Brain microvascular endothelial cell (primary cell): ENCODE measurements at regions not wholly inside any gene's neighbourhood (a gene's known extent, or its start where the extent isn't known, plus 50 kb on each side); places are given as distances from the start of the nearest gene placed in this dataset.
"Not testable (repeated sequence)": the region's sequence is repeated elsewhere in the genome, so short reads cannot be mapped to it uniquely, and the experiment has no call there.

ENCODE experiments used
- DNase-seq: peaks from one replicate; pipeline ENCODE4 v3.0.0-alpha.2; 2020
- H3K27ac ChIP-seq: fragments of 250-450 bp; sonication (Bioruptor Pico); 2 replicates; pipeline ENCODE4 v1.5.1; 2020; ENCODE audit warnings: mild to moderate bottlenecking, moderate library complexity
- H3K27me3 ChIP-seq: fragments of 250-450 bp; sonication (Bioruptor Pico); replicated peaks from 2 replicates; pipeline ENCODE4 v1.5.1; 2020; ENCODE audit warnings: mild to moderate bottlenecking
- H3K36me3 ChIP-seq: fragments of 250-450 bp; sonication (Bioruptor Pico); replicated peaks from 2 replicates; pipeline ENCODE4 v1.5.1; 2020; ENCODE audit warnings: mild to moderate bottlenecking
- H3K4me3 ChIP-seq: 2 replicates; pipeline ENCODE4 v1.5.1; 2011; ENCODE audit warnings: low read depth, mild to moderate bottlenecking, control low read depth, low read length, moderate library complexity
- CTCF ChIP-seq: IDR thresholded peaks from 2 replicates; pipeline ENCODE4 v1.5.1; 2011; ENCODE audit warnings: low read depth, mild to moderate bottlenecking, moderate library complexity, low read length, control low read depth, inconsistent platforms; ENCODE audit errors: missing control alignments
- in situ Hi-C: cut with HindIII; loops from 2 replicates; pipeline ENCODE4 v1.10.0; 2017; ENCODE audit warnings: low sequenced_read_pairs, low pct_ligation_motif_present

- Histone ChIP-seq H3K4me3 (no peak overlapping the region), H3K27ac (no peak overlapping the region), H3K27me3 (no peaks in the 10 kb centered on the region), H3K36me3 (no peaks in the 10 kb centered on the region)
- TF ChIP-seq CTCF = no peak
- DNase-seq = no peak
- in situ Hi-C loops = no loop called here
Measured at GRCh38 chr10:81722399-81722798, 152.6 kb upstream of the NRG3 start.

- Histone ChIP-seq H3K27me3 (no peaks in the 10 kb centered on the region), H3K27ac (no peak overlapping the region), H3K4me3 (no peak overlapping the region), H3K36me3 (no peaks in the 10 kb centered on the region)
- no peak for TF ChIP-seq CTCF
- DNase-seq = no peak
- in situ Hi-C loops = no loop called here
Measured at GRCh38 chr10:81724431-81724830, 150.6 kb upstream of the NRG3 start.

- Histone ChIP-seq H3K27me3 (no peaks in the 10 kb centered on the region), H3K4me3 (no peak overlapping the region), H3K36me3 (no peaks in the 10 kb centered on the region), H3K27ac (no peak overlapping the region)
- no peak for TF ChIP-seq CTCF
- in situ Hi-C loops = no loop called here
- DNase-seq = no peak
Measured at GRCh38 chr10:81725851-81726250, 149.1 kb upstream of the NRG3 start.

- no peaks in the 10 kb centered on the region for H3K36me3 ChIP-seq
- DNase-seq = no peak
- no peak overlapping the region for H3K27ac ChIP-seq
- no peak for TF ChIP-seq CTCF
- H3K27me3 ChIP-seq = no peaks in the 10 kb centered on the region
- in situ Hi-C loops = no loop called here
- no peak overlapping the region for H3K4me3 ChIP-seq
Measured at GRCh38 chr10:81728692-81729091, 146.3 kb upstream of the NRG3 start.

- no peak overlapping the region for H3K27ac ChIP-seq
- no peak for DNase-seq
- H3K36me3 ChIP-seq = no peaks in the 10 kb centered on the region
- no peak overlapping the region for H3K4me3 ChIP-seq
- H3K27me3 ChIP-seq = no peaks in the 10 kb centered on the region
- in situ Hi-C loops = no loop called here
- TF ChIP-seq CTCF = no peak
Measured at GRCh38 chr10:81730891-81731290, 144.1 kb upstream of the NRG3 start.

GRCh38 chr10:81733542-81733941 is 141.5 kb upstream of the NRG3 start:
- TF ChIP-seq CTCF = no peak
- Histone ChIP-seq H3K36me3 (no peaks in the 10 kb centered on the region), H3K27me3 (no peaks in the 10 kb centered on the region), H3K27ac (no peak overlapping the region), H3K4me3 (no peak overlapping the region)
- DNase-seq = no peak
- in situ Hi-C loops = no loop called here

GRCh38 chr10:81735167-81735566 is 139.8 kb upstream of the NRG3 start:
- H3K4me3 ChIP-seq, H3K36me3 ChIP-seq, H3K27ac ChIP-seq, in situ Hi-C loops, DNase-seq, H3K27me3 ChIP-seq: not testable (repeated sequence)
